ENCODE measurements at regions not wholly inside any gene's neighbourhood (a gene's known extent, or its start where the extent isn't known, plus 50 kb on each side); places are given as distances from the start of the nearest gene placed in this dataset.
"Not testable (repeated sequence)": the region's sequence is repeated elsewhere in the genome, so short reads cannot be mapped to it uniquely, and the experiment has no call there.

DNA sequence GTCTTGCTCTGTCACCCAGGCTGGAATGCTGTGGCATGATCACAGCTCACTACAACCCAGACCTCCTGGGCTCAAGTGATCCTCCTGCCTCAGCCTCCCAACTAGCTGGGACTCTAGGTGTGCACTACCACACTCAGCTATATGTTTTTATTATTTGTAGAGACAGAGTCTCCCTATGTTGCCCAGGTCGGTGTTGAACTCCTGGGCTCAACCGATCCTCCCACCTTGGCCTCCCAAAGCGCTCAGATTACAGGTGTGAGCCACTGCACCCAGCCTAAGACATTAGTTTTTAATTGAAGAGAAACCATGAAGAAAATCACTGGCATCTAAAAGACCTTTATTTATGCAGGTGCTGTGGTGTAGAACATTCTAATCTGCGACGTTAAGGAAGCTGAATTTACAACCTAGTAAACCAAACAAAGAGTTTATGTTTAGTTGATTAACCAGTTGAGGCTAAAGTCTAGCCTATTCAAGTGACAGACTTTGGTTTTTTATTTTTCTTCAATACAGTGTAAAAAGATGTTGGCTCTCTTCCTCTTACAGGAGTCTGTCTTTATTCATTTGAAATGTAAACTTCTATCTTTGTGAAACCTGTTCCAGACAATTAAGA is 52.5 kb upstream of the NBL1 start:
- Histone ChIP-seq H3K36me3 (no peaks in the 10 kb centered on the region), H3K4me3 (no peak overlapping the region), H3K9me3 (no peaks in the 10 kb centered on the region), H3K27me3 (no peaks in the 10 kb centered on the region)
- DNase-seq = no peak

DNA sequence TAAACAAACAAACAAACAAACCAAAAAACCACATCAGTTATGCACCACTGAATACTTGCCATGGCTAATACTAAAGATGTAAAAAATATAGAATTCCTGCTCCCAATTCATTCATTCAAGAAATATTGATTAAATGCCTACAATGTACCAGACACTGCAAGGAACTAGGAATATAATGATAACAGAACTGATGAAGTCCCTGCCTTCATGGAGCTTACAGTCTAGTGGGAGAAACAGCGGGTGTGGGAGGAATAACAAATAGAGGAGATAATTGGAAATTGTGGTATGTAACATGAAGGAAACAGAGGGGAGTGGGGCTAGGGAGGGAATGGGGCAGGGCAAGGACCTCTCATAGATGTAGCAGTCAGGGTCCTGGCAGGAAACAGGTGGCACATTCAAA is 58.6 kb upstream of the NBL1 start:
- no peak for DNase-seq
- H3K36me3 ChIP-seq = no peaks in the 10 kb centered on the region
- no peak overlapping the region for H3K4me3 ChIP-seq
- H3K27me3 ChIP-seq = no peaks in the 10 kb centered on the region
- no peaks in the 10 kb centered on the region for H3K9me3 ChIP-seq

DNA sequence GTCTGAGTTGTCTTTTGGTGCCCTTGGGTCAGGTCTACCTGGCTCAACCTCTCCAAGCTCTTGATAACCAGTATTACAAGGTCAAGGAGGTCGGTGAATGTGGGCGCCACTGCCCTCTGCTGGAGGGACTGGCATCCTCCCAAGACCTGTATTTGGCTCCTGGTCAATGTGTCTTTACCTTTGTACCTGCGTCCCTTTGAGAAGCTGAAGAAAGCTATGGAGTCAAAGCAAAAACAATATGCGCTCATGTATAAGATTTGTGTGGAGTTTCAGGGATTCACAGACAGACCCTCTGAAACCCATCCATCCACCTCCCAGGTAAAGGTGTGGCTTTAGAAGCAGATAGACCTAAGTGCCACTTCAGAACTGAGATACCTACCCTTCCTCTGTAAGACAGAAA is 61.8 kb upstream of the NBL1 start:
- no peaks in the 10 kb centered on the region for H3K9me3 ChIP-seq
- no peaks in the 10 kb centered on the region for H3K36me3 ChIP-seq
- H3K27me3 ChIP-seq = no peaks in the 10 kb centered on the region
- no peak overlapping the region for H3K4me3 ChIP-seq
- no peak for DNase-seq

DNA sequence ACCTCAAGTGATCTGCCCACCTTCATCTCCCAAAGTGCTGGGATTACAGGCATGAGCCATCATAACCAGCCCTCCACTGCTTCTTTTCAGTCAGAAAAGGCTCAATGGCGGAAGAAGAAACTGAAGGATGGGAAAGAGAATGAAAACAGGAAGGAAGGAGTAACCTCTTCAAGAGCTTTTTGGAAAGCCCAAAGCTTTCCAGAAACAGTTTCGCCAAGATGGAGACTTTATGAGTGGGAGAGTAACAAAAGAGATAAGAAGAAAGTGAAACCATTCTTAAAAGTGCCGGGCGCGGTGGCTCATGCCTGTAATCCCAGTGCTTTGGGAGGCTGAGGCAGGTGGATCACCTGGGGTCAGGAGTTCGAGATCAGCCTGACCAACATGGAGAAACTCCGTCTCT is 62.7 kb upstream of the NBL1 start:
- Histone ChIP-seq H3K4me3 (no peak overlapping the region), H3K36me3 (no peaks in the 10 kb centered on the region), H3K9me3 (no peaks in the 10 kb centered on the region), H3K27me3 (no peaks in the 10 kb centered on the region)
- no peak for DNase-seq

DNA sequence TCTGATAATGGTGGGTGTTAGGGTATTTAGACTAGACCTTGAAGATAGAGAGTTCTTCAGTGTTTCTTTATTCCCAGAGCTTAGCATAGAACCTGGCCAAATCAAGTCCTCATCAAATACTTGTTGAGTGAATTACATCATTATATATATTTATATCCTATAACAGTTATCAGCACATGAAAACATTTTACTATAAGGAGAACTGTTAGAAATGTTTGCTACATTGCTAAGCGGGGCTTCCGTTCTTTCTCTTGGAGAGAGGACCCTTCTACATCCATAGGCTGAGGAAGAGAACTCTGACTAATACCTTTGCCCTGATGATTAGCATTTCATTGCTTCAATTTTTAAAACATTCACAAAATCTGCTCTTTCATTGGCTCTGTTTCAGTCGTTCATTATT is 66.5 kb upstream of the NBL1 start:
- Histone ChIP-seq H3K27me3 (no peaks in the 10 kb centered on the region), H3K36me3 (no peaks in the 10 kb centered on the region), H3K9me3 (no peaks in the 10 kb centered on the region), H3K4me3 (no peak overlapping the region)
- DNase-seq = no peak

DNA sequence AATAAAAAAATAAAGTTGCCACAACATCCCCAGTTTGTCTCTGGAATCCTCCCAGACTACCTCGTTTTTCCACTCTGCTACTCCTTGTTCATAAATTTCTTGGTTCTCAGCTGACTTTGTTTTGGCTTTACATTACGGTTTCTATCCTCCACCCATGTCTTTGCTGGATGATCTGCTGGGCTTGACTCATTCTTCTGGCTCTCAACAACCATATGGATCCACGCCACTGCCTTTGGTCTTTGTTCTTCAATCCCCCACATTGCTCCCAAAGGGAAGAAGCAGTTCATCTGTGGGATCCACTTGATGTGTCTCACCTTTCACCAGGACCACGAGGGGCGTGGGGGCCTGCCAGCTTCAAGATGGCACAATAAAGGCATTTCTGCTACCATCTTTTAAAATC is 67.1 kb upstream of the NBL1 start:
- H3K4me3 ChIP-seq = no peak overlapping the region
- H3K36me3 ChIP-seq = no peaks in the 10 kb centered on the region
- no peaks in the 10 kb centered on the region for H3K27me3 ChIP-seq
- peak; percentile 63 for DNase-seq
- no peaks in the 10 kb centered on the region for H3K9me3 ChIP-seq

DNA sequence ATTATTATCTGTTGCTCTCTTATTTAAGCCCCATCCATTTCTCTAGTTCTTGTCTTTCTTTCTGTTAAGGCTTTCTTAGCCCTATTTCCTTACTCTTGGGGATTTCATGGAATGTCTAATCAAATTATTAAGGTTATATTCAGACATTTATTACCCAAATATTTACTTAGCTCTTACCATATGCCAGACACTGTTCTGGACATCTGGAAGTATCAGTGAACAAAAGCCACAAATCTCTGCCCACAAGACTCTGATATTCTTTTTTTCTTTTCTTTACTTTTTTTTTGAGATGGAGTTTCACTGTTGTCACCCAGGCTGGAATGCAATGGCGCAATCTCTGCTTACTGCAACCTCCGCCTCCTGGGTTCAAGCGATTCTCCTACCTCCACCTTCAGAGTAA is 74.3 kb upstream of the NBL1 start:
- DNase-seq = no peak
- H3K4me3 ChIP-seq = no peak overlapping the region
- H3K27me3 ChIP-seq = no peaks in the 10 kb centered on the region
- no peaks in the 10 kb centered on the region for H3K36me3 ChIP-seq
- no peaks in the 10 kb centered on the region for H3K9me3 ChIP-seq

DNA sequence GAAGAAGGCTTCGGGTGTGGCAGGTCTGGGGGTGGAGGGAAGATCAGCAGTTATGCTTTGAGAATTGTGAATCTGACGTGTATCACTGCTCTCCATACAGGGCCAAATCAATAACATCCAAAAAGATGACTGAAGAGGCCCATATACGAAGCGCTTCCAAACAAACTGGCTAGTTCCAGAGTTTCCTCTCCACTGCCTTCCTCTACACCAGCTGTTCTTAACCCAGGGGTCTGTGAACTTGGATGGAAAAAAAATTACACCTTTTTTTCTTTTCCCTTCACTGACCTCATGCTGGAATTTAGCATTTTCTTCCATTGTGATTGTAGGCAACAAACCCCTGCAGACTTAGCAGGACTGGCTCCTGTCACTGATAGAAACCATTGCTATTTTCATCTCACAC is 77.1 kb upstream of the NBL1 start:
- Histone ChIP-seq H3K4me3 (no peak overlapping the region), H3K27me3 (no peaks in the 10 kb centered on the region), H3K9me3 (no peaks in the 10 kb centered on the region), H3K36me3 (no peaks in the 10 kb centered on the region)
- DNase-seq = no peak

DNA sequence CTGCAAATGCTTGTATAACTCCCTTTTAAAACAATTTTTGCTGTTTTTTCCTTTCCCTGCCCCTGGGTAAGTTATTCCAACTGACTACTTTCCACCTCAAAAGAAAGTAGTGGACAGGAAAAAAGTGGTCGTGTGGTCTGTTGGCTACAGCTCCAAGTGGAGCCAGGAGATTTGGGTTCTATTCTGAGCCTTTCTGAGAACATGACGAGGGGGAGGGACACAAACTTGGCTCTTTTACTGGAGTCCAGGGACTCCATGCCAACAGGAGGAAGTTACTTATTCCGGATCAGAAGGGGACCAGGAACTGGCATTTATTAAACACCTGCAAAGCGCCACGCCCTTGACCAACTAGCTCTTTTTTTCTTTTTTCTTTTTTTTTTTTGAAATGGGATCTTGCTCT is 79.0 kb upstream of the CAPZB start:
- H3K36me3 ChIP-seq = no peaks in the 10 kb centered on the region
- no peaks in the 10 kb centered on the region for H3K27me3 ChIP-seq
- no peak for DNase-seq
- H3K4me3 ChIP-seq = no peak overlapping the region
- H3K9me3 ChIP-seq = no peaks in the 10 kb centered on the region

DNA sequence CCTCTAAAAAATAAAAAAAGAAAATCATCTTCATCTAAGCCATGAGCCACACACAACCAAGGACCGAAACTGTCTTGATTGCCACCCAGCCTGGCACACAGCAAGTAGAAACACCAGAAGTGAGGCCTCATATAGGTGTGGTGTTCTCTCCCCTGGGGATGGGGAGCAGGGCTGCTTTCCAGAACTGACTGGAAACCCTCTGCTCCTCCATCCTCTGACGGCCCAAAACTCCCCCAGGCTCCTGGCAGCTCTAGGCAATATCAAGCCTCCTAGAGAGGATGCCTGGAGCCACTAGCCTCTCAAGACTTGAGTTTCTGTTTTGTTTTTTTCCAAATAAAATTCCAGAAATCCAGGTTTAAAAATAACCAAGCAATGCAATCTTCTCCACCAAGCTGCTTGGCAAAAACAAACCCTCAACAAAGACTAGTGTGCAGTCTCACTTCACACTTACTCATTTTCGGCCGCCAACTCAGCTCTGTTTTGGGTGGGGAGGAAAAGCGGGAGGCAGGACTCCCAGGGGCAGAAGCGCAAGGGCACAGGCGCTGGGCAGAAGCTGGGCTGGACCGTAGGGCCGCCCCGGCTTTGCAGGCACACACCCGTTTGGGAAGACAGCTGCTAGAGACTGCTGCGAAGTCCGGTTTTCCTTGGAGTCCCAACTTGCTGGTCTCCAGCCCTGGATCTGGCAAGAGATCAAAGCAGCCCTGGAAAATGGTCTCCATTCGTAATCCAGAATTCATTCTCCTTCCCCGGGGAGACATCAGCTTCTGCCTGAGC is 78.2 kb upstream of the CAPZB start:
- peak; percentile 76 for DNase-seq
- no peaks in the 10 kb centered on the region for H3K27me3 ChIP-seq
- H3K36me3 ChIP-seq = no peaks in the 10 kb centered on the region
- H3K4me3 ChIP-seq = peak overlapping the region; percentile 11; the same call in 1 of the 2 replicates
- H3K9me3 ChIP-seq = no peaks in the 10 kb centered on the region

DNA sequence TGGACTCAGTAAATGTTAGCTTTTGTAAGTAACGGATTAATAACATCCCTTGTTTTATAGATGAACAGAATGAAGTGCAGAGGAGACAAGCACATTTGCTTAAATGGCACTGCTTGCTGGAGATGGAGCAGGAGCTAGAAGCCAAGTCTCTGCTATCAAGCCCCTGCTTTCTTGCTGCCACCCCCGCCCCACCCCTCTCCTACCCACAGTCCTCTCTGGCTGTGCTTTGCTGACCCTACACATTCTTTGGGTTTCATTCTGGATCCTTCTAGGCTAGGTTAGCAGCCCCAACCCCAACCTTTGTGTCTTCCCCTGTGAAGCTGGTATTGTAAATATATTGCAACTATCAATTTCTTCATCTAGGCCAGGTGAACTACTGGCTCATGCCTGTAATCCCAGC is 77.5 kb upstream of the CAPZB start:
- Histone ChIP-seq H3K27me3 (no peaks in the 10 kb centered on the region), H3K36me3 (no peaks in the 10 kb centered on the region), H3K9me3 (no peaks in the 10 kb centered on the region), H3K4me3 (no peak overlapping the region)
- no peak for DNase-seq

DNA sequence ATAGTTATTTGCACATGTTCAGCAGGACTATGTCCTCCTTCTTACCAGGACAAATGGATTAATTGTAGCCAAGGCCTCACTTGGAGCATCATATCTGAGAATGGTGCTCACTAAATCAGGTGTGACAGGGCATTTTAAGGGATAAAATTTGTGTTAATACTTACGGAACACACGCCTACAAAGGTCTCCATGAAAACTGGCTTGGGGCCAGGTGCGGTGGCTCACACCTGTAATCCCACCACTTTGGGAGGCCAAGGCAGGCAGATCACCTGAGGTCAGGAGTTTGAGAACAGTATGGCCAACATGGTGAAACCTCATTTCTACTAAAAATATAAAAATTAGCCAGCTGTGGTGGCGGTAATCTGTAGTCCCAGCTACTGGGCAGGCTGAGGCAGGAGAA is 75.1 kb upstream of the CAPZB start:
- H3K27me3 ChIP-seq = no peaks in the 10 kb centered on the region
- DNase-seq = no peak
- H3K9me3 ChIP-seq = no peaks in the 10 kb centered on the region
- no peak overlapping the region for H3K4me3 ChIP-seq
- no peaks in the 10 kb centered on the region for H3K36me3 ChIP-seq

DNA sequence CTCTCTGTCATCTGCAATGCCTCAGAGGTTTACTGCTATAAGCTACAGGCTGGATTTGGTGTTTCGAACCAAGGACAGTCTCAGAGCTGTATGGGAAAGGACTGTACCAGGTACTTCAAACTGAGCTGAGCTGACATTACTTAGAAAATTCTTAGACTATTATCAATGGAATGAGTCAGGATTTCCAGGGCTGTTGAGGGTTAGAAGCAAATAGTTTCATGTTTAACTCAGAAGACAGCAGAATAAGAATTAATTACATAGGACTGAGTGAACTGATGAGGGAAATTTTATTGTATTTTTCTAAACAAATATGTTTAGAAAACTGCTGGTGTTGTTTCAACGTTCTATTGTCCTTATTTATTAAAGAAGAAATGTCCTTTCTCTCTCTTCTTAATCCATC is 74.3 kb upstream of the CAPZB start:
- no peaks in the 10 kb centered on the region for H3K9me3 ChIP-seq
- no peak overlapping the region for H3K4me3 ChIP-seq
- no peak for DNase-seq
- H3K27me3 ChIP-seq = no peaks in the 10 kb centered on the region
- no peaks in the 10 kb centered on the region for H3K36me3 ChIP-seq

DNA sequence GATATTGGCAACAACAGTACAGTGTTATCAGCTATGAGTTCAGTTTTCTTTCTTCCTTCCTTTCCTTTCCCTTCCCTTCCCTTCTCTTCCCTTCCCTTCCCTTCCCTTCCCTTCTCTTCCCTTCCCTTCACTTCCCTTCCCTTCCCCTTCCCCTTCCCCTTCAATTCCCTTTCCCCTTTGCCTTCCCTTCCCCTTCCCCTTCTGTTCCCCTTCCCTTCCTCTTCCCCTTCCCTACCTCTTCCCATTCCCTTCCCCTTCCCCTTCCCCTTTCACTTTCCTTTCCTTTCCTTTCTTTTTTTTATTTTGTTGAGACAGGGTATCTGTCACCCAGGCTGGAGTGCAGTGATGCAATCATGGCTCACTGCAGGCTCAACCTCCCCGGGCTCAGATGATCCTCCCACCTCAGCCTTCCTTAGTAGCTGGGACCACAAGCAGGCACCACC is 72.3 kb upstream of the CAPZB start:
- Histone ChIP-seq H3K36me3 (no peaks in the 10 kb centered on the region), H3K4me3 (no peak overlapping the region), H3K27me3 (no peaks in the 10 kb centered on the region), H3K9me3 (no peaks in the 10 kb centered on the region)
- peak; percentile 20 for DNase-seq

DNA sequence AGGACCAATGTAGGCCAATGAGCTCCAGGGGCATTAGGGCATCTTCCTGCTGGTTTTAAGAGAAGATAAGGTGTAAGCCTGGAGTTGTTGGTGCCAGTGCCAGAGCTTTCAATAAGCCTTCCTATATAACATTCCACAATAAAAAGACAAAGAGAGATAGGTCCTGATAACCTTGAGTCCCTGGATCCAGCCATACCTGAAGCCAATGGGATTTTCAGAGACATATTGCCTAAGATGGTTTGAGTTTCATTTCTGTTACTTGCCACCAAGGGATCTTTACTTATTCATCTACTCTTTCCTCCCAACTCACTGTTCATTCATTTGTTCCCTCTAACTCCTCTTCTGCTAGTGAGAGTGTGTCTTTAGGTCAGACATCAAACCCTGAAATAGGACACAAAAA is 68.8 kb upstream of the CAPZB start:
- no peak for DNase-seq
- H3K36me3 ChIP-seq = no peaks in the 10 kb centered on the region
- 0 out of 2 replicates have a peak, but pooled peaks cover 1% of the 10 kb centered on the region for H3K9me3 ChIP-seq
- H3K4me3 ChIP-seq = no peak overlapping the region
- H3K27me3 ChIP-seq = no peaks in the 10 kb centered on the region

DNA sequence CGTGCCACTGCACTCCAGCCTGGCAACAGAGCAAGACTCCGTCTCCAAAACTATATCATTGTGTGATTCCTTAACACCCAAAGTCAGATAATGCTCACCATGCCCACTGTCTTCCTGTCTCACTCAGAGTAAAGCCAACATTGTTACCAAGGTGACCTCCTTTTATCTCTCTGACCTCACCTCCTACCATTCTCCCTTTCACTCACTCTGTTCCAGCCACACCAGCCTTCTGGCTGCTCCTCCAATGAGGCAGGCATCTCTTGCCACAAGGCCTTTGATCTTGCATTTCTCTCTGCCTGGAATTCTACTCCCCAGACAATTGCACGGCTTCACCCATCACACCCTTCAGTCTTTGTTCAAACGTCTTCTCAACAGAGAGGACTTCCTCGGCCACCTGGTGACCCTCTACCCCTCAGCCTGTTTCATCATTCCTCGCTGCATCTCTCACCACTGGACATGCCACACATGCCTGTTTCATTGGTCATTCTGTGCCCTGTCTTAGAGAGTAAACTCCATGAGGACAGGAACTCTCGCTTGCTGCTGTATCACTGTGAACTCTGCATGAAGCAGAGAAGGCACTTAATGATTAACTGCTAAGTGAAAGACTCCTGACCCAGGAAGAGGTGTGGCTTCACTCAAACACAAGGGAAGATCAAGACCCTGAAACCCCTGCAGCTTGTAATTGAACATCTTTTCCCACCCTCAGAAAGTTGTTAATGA is 67.1 kb upstream of the CAPZB start:
- Histone ChIP-seq H3K36me3 (no peaks in the 10 kb centered on the region), H3K27me3 (no peaks in the 10 kb centered on the region)

DNA sequence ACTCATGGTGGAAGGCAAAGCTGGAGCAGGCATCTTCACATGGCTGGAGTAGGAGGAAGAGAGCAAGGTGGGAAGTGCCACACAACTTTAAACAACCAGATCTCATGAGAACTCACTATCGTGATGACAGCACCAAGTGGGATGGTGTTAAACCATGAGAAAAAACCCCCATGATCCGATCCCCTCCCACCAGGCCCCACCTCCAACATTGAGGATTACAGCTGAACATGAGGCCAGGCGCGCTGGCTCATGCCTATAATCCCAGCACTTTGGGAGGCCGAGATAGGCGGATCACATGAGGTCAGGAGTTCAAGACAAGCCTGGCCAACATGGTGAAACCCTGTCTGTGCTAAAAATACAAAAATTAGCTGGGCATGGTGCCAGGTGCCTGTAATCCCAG is 66.5 kb upstream of the CAPZB start:
- H3K36me3 ChIP-seq, H3K4me3 ChIP-seq, H3K9me3 ChIP-seq, H3K27me3 ChIP-seq, DNase-seq: not testable (repeated sequence)

More for the DNA sequence above, 67.1 kb upstream of the CAPZB start:
- no peak for DNase-seq
- Histone ChIP-seq H3K4me3 (no peak overlapping the region), H3K9me3 (0 out of 2 replicates have a peak, but pooled peaks cover 1% of the 10 kb centered on the region)

DNA sequence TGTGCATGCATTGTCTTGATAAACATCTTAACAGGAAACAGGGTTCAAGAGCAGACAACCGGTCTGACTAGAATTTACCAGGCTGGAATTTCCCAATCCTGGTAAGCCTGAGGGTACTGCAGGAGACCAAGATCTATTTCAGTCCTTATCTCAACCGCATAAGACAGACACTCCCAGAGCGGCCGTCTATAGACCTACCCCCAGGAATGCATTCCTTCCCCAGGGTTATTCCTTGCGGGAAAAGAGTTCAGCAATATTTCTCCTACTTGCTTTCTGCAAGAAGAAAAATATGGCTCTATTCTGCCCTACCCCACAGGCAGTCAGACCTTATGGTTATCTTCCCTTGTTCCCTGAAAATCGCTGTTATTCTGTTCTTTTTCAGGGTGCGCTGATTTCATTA is 65.1 kb upstream of the CAPZB start:
- H3K36me3 ChIP-seq, H3K4me3 ChIP-seq, DNase-seq, H3K27me3 ChIP-seq, H3K9me3 ChIP-seq: not testable (repeated sequence)

Measured in MG63 (cell line).